ENCODE measurements at regions not wholly inside any gene's neighbourhood (a gene's known extent, or its start where the extent isn't known, plus 50 kb on each side); places are given as distances from the start of the nearest gene placed in this dataset.

DNA sequence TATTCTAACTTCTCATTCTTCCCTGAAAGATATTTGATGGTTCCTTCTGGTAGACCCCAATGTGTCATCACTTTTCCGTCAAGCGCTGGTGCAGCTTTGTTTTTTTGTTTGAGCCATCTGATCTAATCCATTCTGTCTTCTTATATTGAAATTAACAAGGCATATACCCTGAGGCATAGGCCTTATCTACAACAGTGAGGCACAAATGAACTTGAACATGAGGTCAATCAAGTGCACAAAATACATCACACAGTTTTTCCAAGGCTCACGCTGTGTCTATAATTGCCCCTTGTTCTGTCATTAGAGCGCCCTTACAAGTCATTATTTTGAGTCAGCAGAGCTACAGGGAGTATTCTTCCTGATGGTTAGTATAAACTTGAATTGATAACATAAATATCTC is 406.6 kb downstream of the MAT2B start:
- H3K9me3 Mint-ChIP-seq = no peaks in the 10 kb centered on the region
- no peaks in the 10 kb centered on the region for H3K4me1 Mint-ChIP-seq (ENCODE audit: low read depth)
- H3K27me3 Mint-ChIP-seq = no peaks in the 10 kb centered on the region
- CTCF ChIA-PET = no interaction called here
- intact Hi-C loops (cut with micrococcal nuclease) = no loop called here
- TF ChIP-seq, protein P1, sequence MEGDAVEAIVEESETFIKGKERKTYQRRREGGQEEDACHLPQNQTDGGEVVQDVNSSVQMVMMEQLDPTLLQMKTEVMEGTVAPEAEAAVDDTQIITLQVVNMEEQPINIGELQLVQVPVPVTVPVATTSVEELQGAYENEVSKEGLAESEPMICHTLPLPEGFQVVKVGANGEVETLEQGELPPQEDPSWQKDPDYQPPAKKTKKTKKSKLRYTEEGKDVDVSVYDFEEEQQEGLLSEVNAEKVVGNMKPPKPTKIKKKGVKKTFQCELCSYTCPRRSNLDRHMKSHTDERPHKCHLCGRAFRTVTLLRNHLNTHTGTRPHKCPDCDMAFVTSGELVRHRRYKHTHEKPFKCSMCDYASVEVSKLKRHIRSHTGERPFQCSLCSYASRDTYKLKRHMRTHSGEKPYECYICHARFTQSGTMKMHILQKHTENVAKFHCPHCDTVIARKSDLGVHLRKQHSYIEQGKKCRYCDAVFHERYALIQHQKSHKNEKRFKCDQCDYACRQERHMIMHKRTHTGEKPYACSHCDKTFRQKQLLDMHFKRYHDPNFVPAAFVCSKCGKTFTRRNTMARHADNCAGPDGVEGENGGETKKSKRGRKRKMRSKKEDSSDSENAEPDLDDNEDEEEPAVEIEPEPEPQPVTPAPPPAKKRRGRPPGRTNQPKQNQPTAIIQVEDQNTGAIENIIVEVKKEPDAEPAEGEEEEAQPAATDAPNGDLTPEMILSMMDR (IDR thresholded peaks at IDR 0.05) = no peak
- H3K27ac Mint-ChIP-seq = no peak overlapping the region
- no peak for ATAC-seq
- no peaks in the 10 kb centered on the region for H3K36me3 Mint-ChIP-seq (ENCODE audit: low read depth)
- H3K4me3 Mint-ChIP-seq = no peak overlapping the region
- POLR2A ChIA-PET = no interaction called here
- no peak for DNase-seq

DNA sequence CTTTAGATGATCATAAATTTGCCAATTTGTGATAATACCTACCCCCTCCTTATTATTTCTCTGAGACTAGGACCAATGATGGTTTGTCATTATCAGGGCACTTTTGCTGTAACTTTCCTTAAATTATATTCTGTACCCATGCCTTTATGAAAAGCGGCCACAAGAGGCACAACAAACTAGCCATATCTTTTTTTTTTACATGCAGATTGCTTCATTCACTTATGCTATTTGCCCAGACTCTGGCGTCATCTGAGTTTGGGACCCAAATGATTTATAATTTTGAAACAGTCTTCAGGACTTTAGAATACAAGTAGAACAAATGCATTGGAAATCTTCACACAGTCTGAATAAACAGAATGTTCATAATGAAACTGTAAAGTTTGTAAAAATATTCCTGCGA is 408.1 kb downstream of the MAT2B start:
- Mint-ChIP-seq H3K4me3 (no peak overlapping the region), H3K27ac (no peak overlapping the region), H3K4me1 (ENCODE audit: low read depth) (no peaks in the 10 kb centered on the region), H3K9me3 (no peaks in the 10 kb centered on the region), H3K27me3 (no peaks in the 10 kb centered on the region), H3K36me3 (ENCODE audit: low read depth) (no peaks in the 10 kb centered on the region)
- TF ChIP-seq, protein P1 (IDR thresholded peaks at IDR 0.05) = no peak
- DNase-seq = no peak
- POLR2A ChIA-PET = no interaction called here
- CTCF ChIA-PET = no interaction called here
- ATAC-seq = no peak
- intact Hi-C loops (cut with micrococcal nuclease) = no loop called here

GRCh38 chr5:163914910-163915309 is 409.5 kb downstream of the MAT2B start:
- Mint-ChIP-seq H3K27ac (no peak overlapping the region), H3K36me3 (ENCODE audit: low read depth) (no peaks in the 10 kb centered on the region), H3K4me1 (ENCODE audit: low read depth) (no peaks in the 10 kb centered on the region), H3K9me3 (peaks cover 6% of the 10 kb centered on the region), H3K27me3 (no peaks in the 10 kb centered on the region), H3K4me3 (no peak overlapping the region)
- ATAC-seq (no peak), DNase-seq (no peak)
- TF ChIP-seq, protein P1 (IDR thresholded peaks at IDR 0.05) = no peak
- ChIA-PET POLR2A (no interaction called here), CTCF (no interaction called here)
- intact Hi-C loops (cut with micrococcal nuclease) = no loop called here

DNA sequence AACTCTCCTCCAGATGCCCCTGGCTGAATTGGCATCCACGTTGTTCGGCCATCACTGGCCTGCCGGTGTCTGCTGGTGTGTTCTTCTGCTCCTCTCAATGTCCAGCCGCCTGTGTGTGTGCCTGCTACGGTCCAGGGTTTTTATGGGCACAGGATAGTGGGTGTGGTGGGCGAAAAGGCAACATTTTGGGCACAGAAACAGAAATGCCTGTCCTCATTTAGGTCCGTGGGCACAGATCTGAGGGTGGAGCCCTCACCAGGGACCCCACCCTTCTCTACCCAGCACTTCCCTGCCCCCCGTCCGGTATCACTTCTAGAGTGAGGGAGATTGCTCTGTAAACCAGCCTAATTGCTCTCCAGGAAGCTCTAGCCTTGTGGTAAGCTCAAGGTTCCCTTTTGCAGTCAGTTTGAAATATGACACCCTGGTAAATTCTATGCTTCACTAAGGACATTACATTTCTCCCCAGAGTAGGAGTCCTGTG is 410.1 kb downstream of the MAT2B start:
- CTCF ChIA-PET = no interaction called here
- Mint-ChIP-seq H3K4me3 (no peak overlapping the region), H3K9me3 (peaks cover 6% of the 10 kb centered on the region), H3K4me1 (ENCODE audit: low read depth) (no peaks in the 10 kb centered on the region), H3K27me3 (no peaks in the 10 kb centered on the region), H3K27ac (no peak overlapping the region), H3K36me3 (ENCODE audit: low read depth) (no peaks in the 10 kb centered on the region)
- TF ChIP-seq, protein P1 (IDR thresholded peaks at IDR 0.05) = no peak
- no peak for DNase-seq
- ATAC-seq = no peak
- intact Hi-C loops (cut with micrococcal nuclease) = no loop called here
- POLR2A ChIA-PET = no interaction called here

- TF ChIP-seq, protein P1 (IDR thresholded peaks at IDR 0.05) = no peak
- POLR2A ChIA-PET = no interaction called here
- DNase-seq (no peak), ATAC-seq (peak; percentile 37)
- Mint-ChIP-seq H3K27ac (no peak overlapping the region), H3K9me3 (peaks cover 6% of the 10 kb centered on the region), H3K27me3 (no peaks in the 10 kb centered on the region), H3K4me1 (ENCODE audit: low read depth) (no peaks in the 10 kb centered on the region), H3K4me3 (no peak overlapping the region), H3K36me3 (ENCODE audit: low read depth) (no peaks in the 10 kb centered on the region)
- CTCF ChIA-PET = no interaction called here
- intact Hi-C loops (cut with micrococcal nuclease) = no loop called here
Observed at GRCh38 chr5:163916376-163916775, 411.0 kb downstream of the MAT2B start.

All from activated CD8-positive, alpha-beta T cell treated with anti-CD3 and anti-CD28 coated beads for 36 hours (primary cell).